NCI-H446 (cell line): ENCODE measurements at regions not wholly inside any gene's neighbourhood (a gene's known extent, or its start where the extent isn't known, plus 50 kb on each side); places are given as distances from the start of the nearest gene placed in this dataset.

Experiments
- DNase-seq, 2 experiments: peaks; one replicate each; lab custom pipeline; 2025; lab: John Stamatoyannopoulos, UW

GRCh38 chr3:189455641-189456417, 175.4 kb upstream of the TP63 start:
- DNase-seq = no peak

- DNase-seq = no peak
Observed at GRCh38 chr3:189457201-189457607, 174.0 kb upstream of the TP63 start.

GRCh38 chr3:189457631-189458412, 173.4 kb upstream of the TP63 start:
- DNase-seq = no peak

GRCh38 chr3:189458528-189458927, 172.7 kb upstream of the TP63 start:
- DNase-seq = peak in 1 of 2 experiments; percentile 69

GRCh38 chr3:189459231-189459630, 172.0 kb upstream of the TP63 start:
- DNase-seq = no peak

GRCh38 chr3:189460511-189460910, 170.7 kb upstream of the TP63 start:
- no peak for DNase-seq

GRCh38 chr3:189464799-189465198, 166.4 kb upstream of the TP63 start:
- DNase-seq = no peak

- DNase-seq = no peak
Observed at GRCh38 chr3:189466004-189466403, 165.2 kb upstream of the TP63 start.

- DNase-seq = no peak
Observed at GRCh38 chr3:189467451-189467850, 163.7 kb upstream of the TP63 start.

GRCh38 chr3:189474944-189475343, 156.2 kb upstream of the TP63 start:
- no peak for DNase-seq

GRCh38 chr3:189477614-189478013, 153.6 kb upstream of the TP63 start:
- DNase-seq = no peak

GRCh38 chr3:189486556-189486955, 144.6 kb upstream of the TP63 start:
- no peak for DNase-seq

GRCh38 chr3:189488241-189488767, 142.9 kb upstream of the TP63 start:
- no peak for DNase-seq

GRCh38 chr3:189490337-189490736, 140.9 kb upstream of the TP63 start:
- no peak for DNase-seq

- no peak for DNase-seq
Observed at GRCh38 chr3:189490749-189491148, 140.4 kb upstream of the TP63 start.

GRCh38 chr3:189491831-189492230, 139.4 kb upstream of the TP63 start:
- DNase-seq = no peak

- DNase-seq = no peak
Observed at GRCh38 chr3:189493271-189493670, 137.9 kb upstream of the TP63 start.

- DNase-seq = no peak
Observed at GRCh38 chr3:189494632-189495031, 136.6 kb upstream of the TP63 start.

- DNase-seq = no peak
Observed at GRCh38 chr3:189496375-189497138, 134.6 kb upstream of the TP63 start.

- DNase-seq = no peak
Observed at GRCh38 chr3:189498995-189499704, 132.0 kb upstream of the TP63 start.

- no peak for DNase-seq
Observed at GRCh38 chr3:189500299-189500698, 130.9 kb upstream of the TP63 start.
